ENCODE measurements at regions not wholly inside any gene's neighbourhood (a gene's known extent, or its start where the extent isn't known, plus 50 kb on each side); places are given as distances from the start of the nearest gene placed in this dataset.
"Not testable (repeated sequence)": the region's sequence is repeated elsewhere in the genome, so short reads cannot be mapped to it uniquely, and the experiment has no call there.

DNA sequence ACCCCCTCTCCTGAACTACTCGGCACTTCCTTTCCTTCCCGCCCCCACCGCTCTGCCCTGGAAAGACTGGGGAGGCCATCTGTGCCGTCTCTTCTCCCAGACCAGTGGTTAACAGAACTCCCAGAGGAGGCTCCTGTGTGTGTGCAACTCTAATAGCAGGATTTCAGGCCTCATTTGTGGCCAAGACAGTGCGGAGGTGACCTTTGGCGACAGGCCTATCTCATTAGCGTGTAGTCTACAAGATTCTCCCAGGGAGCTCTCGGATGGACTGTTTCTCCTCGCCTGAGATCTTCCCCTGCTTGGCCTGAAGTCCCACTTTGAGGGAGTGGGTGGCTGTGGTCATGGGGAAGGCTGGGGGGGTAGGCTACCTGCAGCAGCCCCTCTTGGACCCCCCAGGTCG is 325.2 kb downstream of the BCL2L11 start:
- not testable (repeated sequence) for TF ChIP-seq POLR2AphosphoS5 (IDR thresholded peaks at IDR 0.05; ENCODE audit: low read depth, low read length); EZH2 (IDR thresholded peaks at IDR 0.05); RAD21 (IDR thresholded peaks at IDR 0.05; ENCODE audit: low read depth); EZH2phosphoT487 (IDR thresholded peaks at IDR 0.05; ENCODE audit: borderline replicate concordance); CEBPB (IDR thresholded peaks at IDR 0.05; ENCODE audit: low read depth)
- TF ChIP-seq, protein P1, sequence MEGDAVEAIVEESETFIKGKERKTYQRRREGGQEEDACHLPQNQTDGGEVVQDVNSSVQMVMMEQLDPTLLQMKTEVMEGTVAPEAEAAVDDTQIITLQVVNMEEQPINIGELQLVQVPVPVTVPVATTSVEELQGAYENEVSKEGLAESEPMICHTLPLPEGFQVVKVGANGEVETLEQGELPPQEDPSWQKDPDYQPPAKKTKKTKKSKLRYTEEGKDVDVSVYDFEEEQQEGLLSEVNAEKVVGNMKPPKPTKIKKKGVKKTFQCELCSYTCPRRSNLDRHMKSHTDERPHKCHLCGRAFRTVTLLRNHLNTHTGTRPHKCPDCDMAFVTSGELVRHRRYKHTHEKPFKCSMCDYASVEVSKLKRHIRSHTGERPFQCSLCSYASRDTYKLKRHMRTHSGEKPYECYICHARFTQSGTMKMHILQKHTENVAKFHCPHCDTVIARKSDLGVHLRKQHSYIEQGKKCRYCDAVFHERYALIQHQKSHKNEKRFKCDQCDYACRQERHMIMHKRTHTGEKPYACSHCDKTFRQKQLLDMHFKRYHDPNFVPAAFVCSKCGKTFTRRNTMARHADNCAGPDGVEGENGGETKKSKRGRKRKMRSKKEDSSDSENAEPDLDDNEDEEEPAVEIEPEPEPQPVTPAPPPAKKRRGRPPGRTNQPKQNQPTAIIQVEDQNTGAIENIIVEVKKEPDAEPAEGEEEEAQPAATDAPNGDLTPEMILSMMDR (IDR thresholded peaks at IDR 0.05 in 2 of 3, conservative IDR thresholded peaks at IDR 0.05 in 1 of 3; ENCODE audit: borderline replicate concordance in 1 of 3, insufficient read depth in 1 of 3, low read depth in 2 of 3, low read length in 2 of 3): not testable (repeated sequence)
- TF ChIP-seq, protein P2, sequence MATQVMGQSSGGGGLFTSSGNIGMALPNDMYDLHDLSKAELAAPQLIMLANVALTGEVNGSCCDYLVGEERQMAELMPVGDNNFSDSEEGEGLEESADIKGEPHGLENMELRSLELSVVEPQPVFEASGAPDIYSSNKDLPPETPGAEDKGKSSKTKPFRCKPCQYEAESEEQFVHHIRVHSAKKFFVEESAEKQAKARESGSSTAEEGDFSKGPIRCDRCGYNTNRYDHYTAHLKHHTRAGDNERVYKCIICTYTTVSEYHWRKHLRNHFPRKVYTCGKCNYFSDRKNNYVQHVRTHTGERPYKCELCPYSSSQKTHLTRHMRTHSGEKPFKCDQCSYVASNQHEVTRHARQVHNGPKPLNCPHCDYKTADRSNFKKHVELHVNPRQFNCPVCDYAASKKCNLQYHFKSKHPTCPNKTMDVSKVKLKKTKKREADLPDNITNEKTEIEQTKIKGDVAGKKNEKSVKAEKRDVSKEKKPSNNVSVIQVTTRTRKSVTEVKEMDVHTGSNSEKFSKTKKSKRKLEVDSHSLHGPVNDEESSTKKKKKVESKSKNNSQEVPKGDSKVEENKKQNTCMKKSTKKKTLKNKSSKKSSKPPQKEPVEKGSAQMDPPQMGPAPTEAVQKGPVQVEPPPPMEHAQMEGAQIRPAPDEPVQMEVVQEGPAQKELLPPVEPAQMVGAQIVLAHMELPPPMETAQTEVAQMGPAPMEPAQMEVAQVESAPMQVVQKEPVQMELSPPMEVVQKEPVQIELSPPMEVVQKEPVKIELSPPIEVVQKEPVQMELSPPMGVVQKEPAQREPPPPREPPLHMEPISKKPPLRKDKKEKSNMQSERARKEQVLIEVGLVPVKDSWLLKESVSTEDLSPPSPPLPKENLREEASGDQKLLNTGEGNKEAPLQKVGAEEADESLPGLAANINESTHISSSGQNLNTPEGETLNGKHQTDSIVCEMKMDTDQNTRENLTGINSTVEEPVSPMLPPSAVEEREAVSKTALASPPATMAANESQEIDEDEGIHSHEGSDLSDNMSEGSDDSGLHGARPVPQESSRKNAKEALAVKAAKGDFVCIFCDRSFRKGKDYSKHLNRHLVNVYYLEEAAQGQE (IDR thresholded peaks at IDR 0.05; ENCODE audit: low read depth): not testable (repeated sequence)

Measured in HCT116 (cell line).